ENCODE measurements at regions not wholly inside any gene's neighbourhood (a gene's known extent, or its start where the extent isn't known, plus 50 kb on each side); places are given as distances from the start of the nearest gene placed in this dataset.

DNA sequence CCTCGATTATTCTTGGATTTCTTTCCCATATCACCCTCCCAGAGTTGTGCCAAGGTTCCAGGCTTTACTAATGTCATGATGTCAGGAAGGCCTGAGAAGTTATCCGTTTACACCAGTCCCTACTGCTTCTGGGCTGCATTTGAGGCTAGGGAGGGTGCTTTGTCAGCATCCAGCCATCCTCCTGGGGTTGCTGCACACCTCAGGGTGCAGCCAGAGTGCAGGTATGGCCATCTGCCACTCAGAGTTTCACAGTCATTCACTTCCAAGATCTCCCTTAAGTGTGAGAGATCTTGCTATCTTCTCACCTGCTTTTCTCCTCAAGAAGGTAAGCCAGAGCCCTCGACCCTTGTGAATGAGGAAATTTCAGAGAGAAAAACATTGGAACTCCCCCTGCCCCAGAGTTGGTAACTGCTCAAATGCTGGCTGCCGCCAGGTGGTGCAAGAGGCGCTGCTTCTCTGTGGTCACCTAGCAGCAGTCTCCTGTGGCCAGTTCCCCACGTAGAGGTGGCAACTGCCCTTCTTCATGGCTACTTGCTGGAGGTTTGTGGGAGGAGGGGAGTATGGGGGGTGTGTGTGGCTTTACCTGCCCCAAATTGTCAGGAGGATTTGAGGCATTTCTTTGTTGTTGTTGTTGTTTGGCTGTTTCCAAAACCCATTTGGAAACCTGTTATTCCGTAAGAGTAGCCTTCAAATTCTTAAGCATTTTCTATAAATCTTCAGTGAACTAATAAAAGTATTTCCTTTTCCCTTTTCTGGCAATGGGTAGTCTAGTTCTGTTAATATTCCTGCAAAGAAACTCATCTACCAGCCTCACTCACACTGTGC lies 259.6 kb upstream of the DMRT1 start:
- H2AFZ ChIP-seq (ENCODE audit: low read length), result no peak overlapping the region
- H4K20me1 ChIP-seq (ENCODE audit: insufficient read depth, low read length), result no peaks in the 10 kb centered on the region
- WGBS (ENCODE audit: low lambda C conversion rate), result 22% methylated on average over 7 of the region's 7 CpGs
- no peak overlapping the region for H3K4me2 ChIP-seq (ENCODE audit: low read depth, low read length)
- DNase-seq (ENCODE audit: low spot score) (peak; percentile 41), ATAC-seq (peak; percentile 100), FAIRE-seq (peak; percentile 21)
- no peaks in the 10 kb centered on the region for H3K27me3 ChIP-seq (ENCODE audit: control insufficient read depth in 1 of 2, insufficient read depth in 2 of 2, low read length in 2 of 2)
- H3K4me1 ChIP-seq (ENCODE audit: insufficient read depth, low read length), result 0 out of 2 replicates have a peak, but pooled peaks cover 5% of the 10 kb centered on the region
- no peak overlapping the region for H3K4me3 ChIP-seq (replicated peaks in 1 of 3; ENCODE audit: insufficient read depth in 1 of 3, low read depth in 2 of 3, low read length in 3 of 3)
- no peak overlapping the region for H3K9ac ChIP-seq (ENCODE audit: insufficient read depth, low read depth, low read length)
- POLR2A ChIA-PET, result no interaction called here
- no peaks in the 10 kb centered on the region for H3K9me3 ChIP-seq (ENCODE audit: low read length)
- H3K36me3 ChIP-seq (replicated peaks in 1 of 2; ENCODE audit: control insufficient read depth in 1 of 2, insufficient read depth in 2 of 2, low read length in 2 of 2), result no peaks in the 10 kb centered on the region
- intact Hi-C loops (cut with micrococcal nuclease; ENCODE audit: unreplicated experiment), result loop anchor here (1.0 to 10.0 kb wide), 3 partner anchors 182 to 423 kb away; no protein-coding TSS in a partner anchor
- CTCF ChIA-PET (ENCODE audit: low intra/inter-chr PET ratio, low total read pairs), result interaction anchor here (0.7 to 1.7 kb wide), 6 partner anchors 32 to 427 kb away, joined by 3 to 16 read pairs (median 4); no protein-coding TSS in a partner anchor
- no peak overlapping the region for H3K27ac ChIP-seq (ENCODE audit: extremely low read length, insufficient read depth, low read length)
- no TSS peak for BruUV-seq (replicated peaks)
- in situ Hi-C loops (cut with HindIII; ENCODE audit: extremely low pct_ligation_motif_present, low pct_unique_long_range_greater_than_20kb), result loop anchor here (25.0 kb wide), 1 partner anchor 405 kb away; the partner anchor contains the start of gene DMRT3
- no peaks in the 10 kb centered on the region for H3K79me2 ChIP-seq (ENCODE audit: insufficient read depth, low read length)
- TF ChIP-seq CEBPG (CRISPR knock-in tag; IDR thresholded peaks at IDR 0.05), result no peak
- TF ChIP-seq NFIB (CRISPR knock-in tag; IDR thresholded peaks at IDR 0.05; ENCODE audit: borderline replicate concordance), result no peak
- TF ChIP-seq TCF12 (IDR thresholded peaks at IDR 0.05), result no peak
- TF ChIP-seq TCF12 (CRISPR knock-in tag; IDR thresholded peaks at IDR 0.05), result no peak
- TF ChIP-seq, protein P1, sequence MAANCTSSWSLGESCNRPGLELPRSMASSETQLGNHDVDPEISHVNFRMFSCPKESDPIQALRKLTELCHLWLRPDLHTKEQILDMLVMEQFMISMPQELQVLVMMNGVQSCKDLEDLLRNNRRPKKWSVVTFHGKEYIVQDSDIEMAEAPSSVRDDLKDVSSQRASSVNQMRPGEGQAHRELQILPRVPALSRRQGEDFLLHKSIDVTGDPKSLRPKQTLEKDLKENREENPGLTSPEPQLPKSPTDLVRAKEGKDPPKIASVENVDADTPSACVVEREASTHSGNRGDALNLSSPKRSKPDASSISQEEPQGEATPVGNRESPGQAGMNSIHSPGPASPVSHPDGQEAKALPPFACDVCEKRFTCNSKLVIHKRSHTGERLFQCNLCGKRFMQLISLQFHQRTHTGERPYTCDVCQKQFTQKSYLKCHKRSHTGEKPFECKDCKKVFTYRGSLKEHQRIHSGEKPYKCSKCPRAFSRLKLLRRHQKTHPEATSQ (CRISPR knock-in tag; IDR thresholded peaks at IDR 0.05; ENCODE audit: borderline replicate concordance), result no peak
- peak; percentile 92 for TF ChIP-seq STAG1 (CRISPR knock-in tag; IDR thresholded peaks at IDR 0.05)
- no peak for TF ChIP-seq SIX1 (CRISPR knock-in tag; IDR thresholded peaks at IDR 0.05; ENCODE audit: borderline replicate concordance)
- no peak for TF ChIP-seq ZNF777 (CRISPR knock-in tag; IDR thresholded peaks at IDR 0.05)
- TF ChIP-seq SP140L (CRISPR knock-in tag; IDR thresholded peaks at IDR 0.05; ENCODE audit: borderline replicate concordance), result no peak
- TF ChIP-seq SIX4 (CRISPR knock-in tag; IDR thresholded peaks at IDR 0.05), result no peak
- no peak for TF ChIP-seq AHR (CRISPR knock-in tag; IDR thresholded peaks at IDR 0.05)
- TF ChIP-seq ZKSCAN8 (CRISPR knock-in tag; IDR thresholded peaks at IDR 0.05; ENCODE audit: borderline replicate concordance), result no peak
- peak; percentile 28; the same call in 1 of the 2 replicates for TF ChIP-seq SALL1 (CRISPR knock-in tag; IDR thresholded peaks at IDR 0.05)
- TF ChIP-seq ZNF644 (CRISPR knock-in tag; IDR thresholded peaks at IDR 0.05; ENCODE audit: low read depth), result no peak
- TF ChIP-seq, protein P2, sequence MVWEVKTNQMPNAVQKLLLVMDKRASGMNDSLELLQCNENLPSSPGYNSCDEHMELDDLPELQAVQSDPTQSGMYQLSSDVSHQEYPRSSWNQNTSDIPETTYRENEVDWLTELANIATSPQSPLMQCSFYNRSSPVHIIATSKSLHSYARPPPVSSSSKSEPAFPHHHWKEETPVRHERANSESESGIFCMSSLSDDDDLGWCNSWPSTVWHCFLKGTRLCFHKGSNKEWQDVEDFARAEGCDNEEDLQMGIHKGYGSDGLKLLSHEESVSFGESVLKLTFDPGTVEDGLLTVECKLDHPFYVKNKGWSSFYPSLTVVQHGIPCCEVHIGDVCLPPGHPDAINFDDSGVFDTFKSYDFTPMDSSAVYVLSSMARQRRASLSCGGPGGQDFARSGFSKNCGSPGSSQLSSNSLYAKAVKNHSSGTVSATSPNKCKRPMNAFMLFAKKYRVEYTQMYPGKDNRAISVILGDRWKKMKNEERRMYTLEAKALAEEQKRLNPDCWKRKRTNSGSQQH (CRISPR knock-in tag; IDR thresholded peaks at IDR 0.05; ENCODE audit: low read depth), result no peak
- no peak for TF ChIP-seq ZNF709 (CRISPR knock-in tag; IDR thresholded peaks at IDR 0.05)
- no peak for TF ChIP-seq MXI1 (IDR thresholded peaks at IDR 0.05; ENCODE audit: borderline replicate concordance, low read depth, low read length)
- no peak for TF ChIP-seq REST (IDR thresholded peaks at IDR 0.05; ENCODE audit: borderline replicate concordance in 1 of 2, low read depth in 1 of 2, low read length in 2 of 2)
- TF ChIP-seq SMC3 (IDR thresholded peaks at IDR 0.05; ENCODE audit: low read length), result peak; percentile 92

All from HepG2 (cell line).